ENCODE measurements at regions not wholly inside any gene's neighbourhood (a gene's known extent, or its start where the extent isn't known, plus 50 kb on each side); places are given as distances from the start of the nearest gene placed in this dataset.

GRCh38 chr2:128809259-128809636 is 490.6 kb upstream of the HS6ST1 start:
- DNase-seq, result no peak

- DNase-seq, result no peak
Observed at GRCh38 chr2:128809880-128810279, 491.2 kb upstream of the HS6ST1 start.

- DNase-seq, result no peak
Observed at GRCh38 chr2:128812183-128812940, 493.7 kb upstream of the HS6ST1 start.

- DNase-seq, result no peak
Observed at GRCh38 chr2:128813352-128814034, 494.8 kb upstream of the HS6ST1 start.

- no peak for DNase-seq
Observed at GRCh38 chr2:128815248-128815647, 496.6 kb upstream of the HS6ST1 start.

GRCh38 chr2:128817171-128817570 is 498.5 kb upstream of the HS6ST1 start:
- DNase-seq, result no peak

- DNase-seq, result no peak
Observed at GRCh38 chr2:128817813-128818212, 499.1 kb upstream of the HS6ST1 start.

GRCh38 chr2:128818248-128818647 is 499.6 kb upstream of the HS6ST1 start:
- DNase-seq, result no peak

GRCh38 chr2:128818704-128819491 is 500.2 kb upstream of the HS6ST1 start:
- no peak for DNase-seq

GRCh38 chr2:128820452-128820851 is 501.8 kb upstream of the HS6ST1 start:
- DNase-seq, result no peak

- DNase-seq, result no peak
Observed at GRCh38 chr2:128821010-128821409, 502.3 kb upstream of the HS6ST1 start.

GRCh38 chr2:128832946-128833663 is 514.4 kb upstream of the HS6ST1 start:
- DNase-seq, result no peak

- DNase-seq, result no peak
Observed at GRCh38 chr2:128833664-128834027, 515.0 kb upstream of the HS6ST1 start.

GRCh38 chr2:128834207-128834879 is 515.7 kb upstream of the HS6ST1 start:
- no peak for DNase-seq

GRCh38 chr2:128834880-128835252 is 516.2 kb upstream of the HS6ST1 start:
- no peak for DNase-seq

- no peak for DNase-seq
Observed at GRCh38 chr2:128835342-128835855, 516.7 kb upstream of the HS6ST1 start.

GRCh38 chr2:128835974-128836373 is 517.3 kb upstream of the HS6ST1 start:
- no peak for DNase-seq

GRCh38 chr2:128836559-128837100 is 518.0 kb upstream of the HS6ST1 start:
- DNase-seq, result no peak

GRCh38 chr2:128838244-128838643 is 519.6 kb upstream of the HS6ST1 start:
- no peak for DNase-seq

- no peak for DNase-seq
Observed at GRCh38 chr2:128841803-128842202, 523.1 kb upstream of the HS6ST1 start.

GRCh38 chr2:128867311-128867710 is 548.6 kb upstream of the HS6ST1 start:
- no peak for DNase-seq
